Omental fat pad (tissue), 3 donors: ENCODE measurements at regions not wholly inside any gene's neighbourhood (a gene's known extent, or its start where the extent isn't known, plus 50 kb on each side); places are given as distances from the start of the nearest gene placed in this dataset.

Experiments used
- ATAC-seq: fragments of 150-250 bp; one replicate; pipeline ENCODE4 v1.9.1; 2016; ENCODE audit warnings: mild to moderate bottlenecking, moderate library complexity; ENCODE audit not compliant: low FRiP score
- DNase-seq: peaks from one replicate; pipeline ENCODE4 v3.0.0-alpha.2; 2019; ENCODE audit warnings: low spot score
- CTCF ChIP-seq, 3 donors: fragments of 450-650 bp; IDR thresholded peaks; one replicate each; pipeline ENCODE4 v1.5.1; 2016 to 2017; ENCODE audit warnings: antibody characterized with exemption in 3 of 3, mild to moderate bottlenecking in 3 of 3, moderate library complexity in 2 of 3

- no peak for TF ChIP-seq CTCF (IDR thresholded peaks at IDR 0.05)
- DNase-seq = no peak
- no peak for ATAC-seq
These were observed 594.2 kb upstream of the NRG3 start for GRCh38 chr10:81280497-81281479.

GRCh38 chr10:81288544-81288943 lies 586.5 kb upstream of the NRG3 start:
- DNase-seq = no peak
- no peak for TF ChIP-seq CTCF (IDR thresholded peaks at IDR 0.05)
- no peak for ATAC-seq

GRCh38 chr10:81297292-81297691 lies 577.7 kb upstream of the NRG3 start:
- no peak for ATAC-seq
- DNase-seq = no peak
- no peak for TF ChIP-seq CTCF (IDR thresholded peaks at IDR 0.05)

- ATAC-seq (no peak), DNase-seq (no peak)
- TF ChIP-seq CTCF (IDR thresholded peaks at IDR 0.05) = no peak
These were observed 571.3 kb upstream of the NRG3 start for GRCh38 chr10:81303656-81304055.

GRCh38 chr10:81306971-81307782 lies 567.8 kb upstream of the NRG3 start:
- DNase-seq = no peak
- no peak for TF ChIP-seq CTCF (IDR thresholded peaks at IDR 0.05)
- no peak for ATAC-seq

GRCh38 chr10:81309041-81309552 lies 565.9 kb upstream of the NRG3 start:
- DNase-seq = no peak
- TF ChIP-seq CTCF (IDR thresholded peaks at IDR 0.05) = no peak
- no peak for ATAC-seq
